Breast epithelium (tissue), 4 donors: ENCODE measurements at regions not wholly inside any gene's neighbourhood (a gene's known extent, or its start where the extent isn't known, plus 50 kb on each side); places are given as distances from the start of the nearest gene placed in this dataset.

ENCODE experiments used
- DNase-seq, 2 donors: peaks; one replicate each; pipeline ENCODE4 v3.0.0-alpha.2; 2019; ENCODE audit warnings: low spot score in 2 of 2
- H3K27ac ChIP-seq, 2 donors: fragments of 200-600 bp; sonication (generic) in 1 of 2; one replicate each; pipeline ENCODE4 v1.5.1; 2016 to 2019; ENCODE audit warnings: mild to moderate bottlenecking in 1 of 2
- H3K27me3 ChIP-seq, 2 donors: fragments of 200-600 bp; sonication (generic) in 1 of 2; one replicate each; pipeline versions ENCODE4 v1.5.1 to v1.6.0; 2017 to 2019; ENCODE audit warnings: control low read depth in 1 of 2, mild to moderate bottlenecking in 1 of 2
- H3K36me3 ChIP-seq: fragments of 200-600 bp; one replicate; pipeline ENCODE4 v1.5.1; 2019
- H3K4me1 ChIP-seq, 2 donors: fragments of 200-600 bp; sonication (generic); one replicate each; pipeline ENCODE4 v1.5.1; 2016 to 2019; ENCODE audit warnings: control low read depth in 1 of 2
- H3K4me3 ChIP-seq, 3 donors: fragments of 200-600 bp; sonication (generic); 1 replicate in 2 of 3; 2 replicates in 1 of 3; pipeline ENCODE4 v1.5.1; 2016 to 2019; ENCODE audit warnings: mild to moderate bottlenecking in 3 of 3, moderate library complexity in 2 of 3
- H3K9me3 ChIP-seq, 2 donors: fragments of 200-600 bp; sonication (generic) in 1 of 2; one replicate each; pipeline ENCODE4 v1.5.1; 2016 to 2019; ENCODE audit warnings: control low read depth in 1 of 2
- POLR2A ChIP-seq: fragments of 450-650 bp; IDR thresholded peaks from one replicate; pipeline ENCODE4 v1.6.1; 2016; ENCODE audit warnings: antibody characterized with exemption, mild to moderate bottlenecking, moderate library complexity
- POLR2AphosphoS5 ChIP-seq, 3 donors: sonication (generic); formaldehyde crosslinking; IDR thresholded peaks; one replicate each; pipeline ENCODE4 v1.6.1; 2017; ENCODE audit warnings: antibody characterized with exemption in 3 of 3
- intact Hi-C: fragments of 100-400 bp; cut with DNase I; formaldehyde crosslinking; loops from one replicate; pipeline ENCODE4 v1.15.1; 2023; ENCODE audit warnings: low total_unique reads
- TF ChIP-seq, protein P1 (sequence below), 3 donors: fragments of 450-650 bp; IDR thresholded peaks; one replicate each; pipeline ENCODE4 v1.5.1; 2016 to 2017; ENCODE audit warnings: antibody characterized with exemption in 3 of 3, mild to moderate bottlenecking in 3 of 3, moderate library complexity in 3 of 3

DNA sequence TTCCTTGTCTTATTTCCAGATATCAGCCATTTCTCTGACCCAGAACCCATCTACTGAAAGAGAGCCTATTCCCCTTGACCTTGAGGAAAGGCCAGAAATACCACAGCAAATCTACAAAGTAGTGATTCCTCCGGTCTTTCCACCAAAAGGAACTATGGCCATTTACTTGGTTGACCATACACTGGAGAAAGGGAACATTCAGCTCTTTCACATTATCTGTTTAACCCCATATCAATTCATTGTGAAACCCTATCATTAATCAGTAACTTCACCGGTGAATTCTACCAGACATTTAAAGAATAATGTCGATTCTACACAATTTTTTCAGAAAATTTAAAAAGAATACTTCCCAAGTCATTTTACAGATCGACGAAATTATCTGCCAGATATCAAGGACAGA lies 265.7 kb upstream of the CLEC14A start:
- TF ChIP-seq POLR2A (no peak), POLR2AphosphoS5 (IDR thresholded peaks at IDR 0.05) (no peak)
- TF ChIP-seq, protein P1, sequence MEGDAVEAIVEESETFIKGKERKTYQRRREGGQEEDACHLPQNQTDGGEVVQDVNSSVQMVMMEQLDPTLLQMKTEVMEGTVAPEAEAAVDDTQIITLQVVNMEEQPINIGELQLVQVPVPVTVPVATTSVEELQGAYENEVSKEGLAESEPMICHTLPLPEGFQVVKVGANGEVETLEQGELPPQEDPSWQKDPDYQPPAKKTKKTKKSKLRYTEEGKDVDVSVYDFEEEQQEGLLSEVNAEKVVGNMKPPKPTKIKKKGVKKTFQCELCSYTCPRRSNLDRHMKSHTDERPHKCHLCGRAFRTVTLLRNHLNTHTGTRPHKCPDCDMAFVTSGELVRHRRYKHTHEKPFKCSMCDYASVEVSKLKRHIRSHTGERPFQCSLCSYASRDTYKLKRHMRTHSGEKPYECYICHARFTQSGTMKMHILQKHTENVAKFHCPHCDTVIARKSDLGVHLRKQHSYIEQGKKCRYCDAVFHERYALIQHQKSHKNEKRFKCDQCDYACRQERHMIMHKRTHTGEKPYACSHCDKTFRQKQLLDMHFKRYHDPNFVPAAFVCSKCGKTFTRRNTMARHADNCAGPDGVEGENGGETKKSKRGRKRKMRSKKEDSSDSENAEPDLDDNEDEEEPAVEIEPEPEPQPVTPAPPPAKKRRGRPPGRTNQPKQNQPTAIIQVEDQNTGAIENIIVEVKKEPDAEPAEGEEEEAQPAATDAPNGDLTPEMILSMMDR (IDR thresholded peaks at IDR 0.05) = no peak
- Histone ChIP-seq H3K9me3 (no peaks in the 10 kb centered on the region), H3K27ac (no peak overlapping the region), H3K36me3 (no peaks in the 10 kb centered on the region), H3K4me1 (no peaks in the 10 kb centered on the region), H3K27me3 (no peaks in the 10 kb centered on the region), H3K4me3 (no peak overlapping the region)
- DNase-seq = no peak
- intact Hi-C loops = no loop called here

DNA sequence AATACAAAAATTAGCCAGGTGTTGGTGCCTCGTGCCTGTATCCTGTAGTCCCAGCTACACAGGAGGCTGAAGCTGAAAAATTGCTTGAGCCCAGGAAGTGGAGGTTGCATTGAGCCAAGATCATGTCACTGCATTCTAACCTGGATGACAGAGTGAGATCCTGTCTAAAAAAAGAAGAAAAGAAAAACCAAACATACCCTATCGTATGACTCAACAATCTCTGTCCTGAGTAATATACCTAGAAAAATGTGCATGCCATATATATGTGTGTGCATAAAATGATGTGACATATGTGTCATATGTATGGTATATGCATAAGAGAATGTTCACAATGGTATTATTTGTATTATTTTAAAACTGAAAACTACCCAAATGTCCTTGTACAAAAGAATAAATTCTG lies 261.5 kb upstream of the CLEC14A start:
- TF ChIP-seq, protein P1 (IDR thresholded peaks at IDR 0.05) = no peak
- TF ChIP-seq POLR2A = no peak
- no peak for TF ChIP-seq POLR2AphosphoS5 (IDR thresholded peaks at IDR 0.05)
- intact Hi-C loops = no loop called here
- DNase-seq = no peak

DNA sequence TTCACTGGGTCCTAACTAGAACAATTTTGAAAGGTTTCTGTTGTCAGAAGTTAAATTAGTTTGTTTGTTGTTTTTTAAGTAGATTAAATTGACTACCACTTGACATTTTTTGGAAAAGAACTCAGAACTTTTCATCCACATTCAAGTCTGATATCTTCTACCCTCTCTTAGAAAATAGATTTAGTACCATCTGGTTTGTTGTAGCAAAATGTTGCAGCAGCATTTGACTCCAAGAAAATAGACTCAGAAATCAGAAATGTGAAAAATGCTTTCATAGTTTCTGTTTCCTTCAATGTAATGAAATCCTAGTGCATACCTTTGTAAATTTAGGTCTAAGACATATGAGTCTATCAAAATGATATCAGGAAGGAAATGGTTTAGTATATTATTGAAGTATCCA lies 256.3 kb upstream of the CLEC14A start:
- Histone ChIP-seq H3K9me3 (no peaks in the 10 kb centered on the region), H3K4me3 (no peak overlapping the region), H3K36me3 (no peaks in the 10 kb centered on the region), H3K27ac (no peak overlapping the region), H3K4me1 (no peaks in the 10 kb centered on the region), H3K27me3 (no peaks in the 10 kb centered on the region)
- intact Hi-C loops = no loop called here
- no peak for DNase-seq
- TF ChIP-seq POLR2A (no peak), POLR2AphosphoS5 (IDR thresholded peaks at IDR 0.05) (no peak)
- TF ChIP-seq, protein P1 (IDR thresholded peaks at IDR 0.05) = no peak

More for the DNA sequence above, 261.5 kb upstream of the CLEC14A start:
- H3K4me3 ChIP-seq = no peak overlapping the region
- H3K27me3 ChIP-seq = no peaks in the 10 kb centered on the region
- H3K4me1 ChIP-seq = no peaks in the 10 kb centered on the region
- H3K36me3 ChIP-seq = no peaks in the 10 kb centered on the region
- no peak overlapping the region for H3K27ac ChIP-seq
- H3K9me3 ChIP-seq = no peaks in the 10 kb centered on the region

DNA sequence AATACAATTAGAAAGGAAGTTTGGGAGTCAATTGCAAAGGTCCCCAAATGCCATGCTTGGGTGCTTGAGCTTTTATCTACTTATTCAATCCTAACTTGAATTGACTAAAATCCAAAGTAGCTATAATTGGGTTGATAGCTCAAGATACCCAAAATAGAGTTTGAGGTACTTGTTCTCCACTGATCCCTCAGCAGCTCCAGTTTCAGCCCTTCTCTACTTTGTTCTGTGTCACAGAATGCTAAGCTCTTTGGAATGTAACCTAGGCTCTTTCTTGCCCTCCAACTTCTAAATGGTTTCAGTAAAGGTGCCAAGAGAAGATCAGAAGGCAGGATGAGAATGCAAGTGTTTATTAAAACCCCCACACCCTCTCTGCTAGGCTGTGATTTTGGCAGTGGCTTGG lies 251.4 kb upstream of the CLEC14A start:
- H3K36me3 ChIP-seq = no peaks in the 10 kb centered on the region
- no peaks in the 10 kb centered on the region for H3K27me3 ChIP-seq
- TF ChIP-seq POLR2A (no peak), POLR2AphosphoS5 (IDR thresholded peaks at IDR 0.05) (no peak)
- TF ChIP-seq, protein P1 (IDR thresholded peaks at IDR 0.05) = no peak
- H3K9me3 ChIP-seq = no peaks in the 10 kb centered on the region
- DNase-seq = no peak
- no peak overlapping the region for H3K4me3 ChIP-seq
- no peak overlapping the region for H3K27ac ChIP-seq
- intact Hi-C loops = no loop called here
- no peaks in the 10 kb centered on the region for H3K4me1 ChIP-seq

DNA sequence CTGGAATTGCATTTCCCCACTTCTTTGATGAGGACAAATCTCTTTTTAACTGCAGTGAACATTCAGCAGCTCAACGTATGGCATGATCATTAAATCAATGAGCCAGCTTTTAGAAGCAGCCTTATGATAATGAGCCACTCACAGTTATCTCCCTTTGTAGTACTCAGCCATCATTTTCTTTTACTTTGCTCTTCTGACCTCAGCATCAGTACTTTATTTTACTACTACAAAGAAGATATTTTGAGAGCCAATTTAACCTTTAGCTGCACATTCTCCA lies 250.0 kb upstream of the CLEC14A start:
- Histone ChIP-seq H3K27ac (no peak overlapping the region), H3K9me3 (no peaks in the 10 kb centered on the region), H3K4me1 (no peaks in the 10 kb centered on the region), H3K4me3 (no peak overlapping the region), H3K36me3 (no peaks in the 10 kb centered on the region), H3K27me3 (no peaks in the 10 kb centered on the region)
- intact Hi-C loops = no loop called here
- no peak for DNase-seq
- TF ChIP-seq POLR2AphosphoS5 (IDR thresholded peaks at IDR 0.05) (no peak), POLR2A (no peak)
- TF ChIP-seq, protein P1 (IDR thresholded peaks at IDR 0.05) = no peak
